ENCODE measurements at regions not wholly inside any gene's neighbourhood (a gene's known extent, or its start where the extent isn't known, plus 50 kb on each side); places are given as distances from the start of the nearest gene placed in this dataset.
"Not testable (repeated sequence)": the region's sequence is repeated elsewhere in the genome, so short reads cannot be mapped to it uniquely, and the experiment has no call there.

DNA sequence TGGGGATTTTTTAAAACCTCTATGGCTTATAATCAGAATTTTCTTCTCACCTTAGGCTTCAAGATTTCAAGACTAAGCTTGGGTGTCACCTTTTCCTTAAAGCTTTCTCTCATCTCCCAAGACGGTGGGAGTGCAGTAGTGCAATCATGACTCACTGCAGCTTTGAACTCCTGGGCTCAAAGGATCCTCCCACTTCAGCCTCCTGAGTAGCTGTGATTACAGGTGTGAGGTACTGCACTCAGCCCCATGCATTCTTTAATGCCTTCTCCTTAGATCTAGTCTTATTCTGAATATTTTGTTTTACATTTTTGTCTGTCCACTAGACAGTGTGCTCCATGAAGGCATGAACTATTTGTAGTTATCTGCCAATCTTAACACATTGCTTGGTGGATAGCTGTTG lies 55.7 kb upstream of the FAT3 start:
- DNase-seq (ENCODE audit: low spot score), result no peak

GRCh38 chr11:92167571-92167970 lies 57.0 kb upstream of the FAT3 start:
- no peak for DNase-seq (ENCODE audit: low spot score)

DNA sequence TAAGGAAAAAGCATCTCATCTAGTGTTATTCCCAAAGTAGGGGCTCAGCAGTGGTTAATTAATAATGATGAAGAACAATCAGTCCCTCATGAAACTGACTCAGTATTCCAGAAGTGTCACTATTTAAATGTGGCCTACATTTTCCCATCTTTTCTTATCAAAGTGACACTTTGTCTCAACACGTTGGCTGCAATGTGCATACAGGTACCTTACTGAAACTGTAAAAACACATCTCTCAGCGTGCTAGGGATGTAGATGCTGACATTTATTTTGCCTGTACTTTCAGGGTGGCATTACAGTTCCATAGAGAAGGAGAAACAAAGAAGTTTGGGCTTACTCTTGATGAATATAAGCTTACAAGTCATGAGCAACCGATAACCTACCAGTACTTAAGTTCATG lies 58.3 kb upstream of the FAT3 start:
- no peak for DNase-seq (ENCODE audit: low spot score)

DNA sequence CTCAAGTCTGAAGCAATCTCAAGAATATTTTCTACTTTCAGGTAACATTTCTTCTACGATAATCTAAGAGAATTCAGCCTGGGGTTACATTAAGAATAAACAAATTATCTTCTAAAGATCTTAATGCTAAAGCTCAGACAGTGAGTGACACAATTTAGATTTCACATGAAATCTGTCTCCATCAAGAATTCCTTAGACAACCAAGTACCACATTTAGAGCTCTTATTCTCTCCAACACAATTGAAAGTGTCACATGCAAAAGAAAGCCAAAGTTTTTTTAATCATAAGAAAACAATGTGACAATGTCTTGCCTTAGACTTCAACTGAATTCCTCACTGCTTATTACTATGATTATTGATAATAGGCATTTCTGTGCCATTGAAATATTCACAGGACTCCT lies 60.7 kb upstream of the FAT3 start:
- no peak for DNase-seq (ENCODE audit: low spot score)

GRCh38 chr11:92162776-92163175 lies 61.8 kb upstream of the FAT3 start:
- no peak for DNase-seq (ENCODE audit: low spot score)

GRCh38 chr11:92159931-92160330 lies 64.7 kb upstream of the FAT3 start:
- DNase-seq (ENCODE audit: low spot score), result no peak

GRCh38 chr11:92157390-92157789 lies 67.2 kb upstream of the FAT3 start:
- DNase-seq (ENCODE audit: low spot score), result not testable (repeated sequence)

DNA sequence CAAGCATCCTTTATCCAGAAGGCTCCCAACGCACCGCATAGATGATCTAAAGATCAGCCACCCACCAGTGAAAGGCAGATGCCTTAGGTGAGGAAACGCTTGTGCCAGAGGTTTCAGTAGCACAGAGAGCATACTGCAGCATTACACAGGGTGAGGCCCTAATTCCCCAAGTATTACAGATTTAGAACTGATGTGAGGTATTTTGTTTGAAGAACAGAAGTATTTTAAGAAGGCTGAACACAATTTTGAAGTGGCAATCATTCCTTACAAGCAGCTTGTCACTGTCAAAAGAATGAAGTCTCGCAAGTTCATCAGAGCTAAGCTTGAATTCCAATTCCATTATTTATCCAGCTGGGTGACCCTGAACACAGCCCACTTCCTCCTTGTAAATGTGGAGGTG lies 70.0 kb upstream of the FAT3 start:
- no peak for DNase-seq (ENCODE audit: low spot score)

DNA sequence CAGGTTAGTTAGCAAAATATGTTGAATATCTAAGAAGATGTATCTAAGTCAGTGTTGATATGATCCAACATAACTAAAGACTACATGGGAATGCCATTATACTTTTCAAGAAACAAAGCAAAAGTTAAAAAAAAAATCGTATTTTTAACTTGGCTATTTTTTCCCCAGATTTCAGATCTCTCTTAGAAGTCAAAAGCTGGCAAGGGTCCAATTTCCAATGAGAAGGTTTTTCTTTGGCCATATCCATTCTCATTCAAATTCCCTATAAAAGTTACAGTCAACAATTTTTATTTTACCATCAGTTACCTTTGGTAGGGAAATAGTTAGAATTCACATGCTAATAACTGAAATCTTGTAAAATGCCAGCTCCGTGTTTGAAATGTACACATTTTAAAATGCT lies 70.5 kb upstream of the FAT3 start:
- DNase-seq (ENCODE audit: low spot score), result no peak

DNA sequence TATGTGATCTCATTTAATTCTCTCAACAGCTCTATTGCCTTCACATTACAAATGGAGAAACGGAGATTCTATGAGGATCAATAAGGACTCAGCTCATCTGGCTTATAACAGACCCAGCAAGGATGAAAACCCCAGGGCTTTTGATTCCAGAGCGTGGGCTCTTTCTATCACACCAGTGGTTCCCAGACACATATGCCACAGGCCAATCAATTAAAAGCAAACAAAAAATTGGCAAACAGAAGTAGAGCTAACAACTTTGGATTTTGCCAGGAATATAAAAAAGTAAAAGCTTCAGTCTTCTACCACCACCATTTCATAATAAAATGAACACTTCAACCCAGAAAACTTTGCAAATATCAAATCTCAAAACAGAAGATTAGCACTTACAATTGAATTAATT lies 71.1 kb upstream of the FAT3 start:
- DNase-seq (ENCODE audit: low spot score), result no peak

DNA sequence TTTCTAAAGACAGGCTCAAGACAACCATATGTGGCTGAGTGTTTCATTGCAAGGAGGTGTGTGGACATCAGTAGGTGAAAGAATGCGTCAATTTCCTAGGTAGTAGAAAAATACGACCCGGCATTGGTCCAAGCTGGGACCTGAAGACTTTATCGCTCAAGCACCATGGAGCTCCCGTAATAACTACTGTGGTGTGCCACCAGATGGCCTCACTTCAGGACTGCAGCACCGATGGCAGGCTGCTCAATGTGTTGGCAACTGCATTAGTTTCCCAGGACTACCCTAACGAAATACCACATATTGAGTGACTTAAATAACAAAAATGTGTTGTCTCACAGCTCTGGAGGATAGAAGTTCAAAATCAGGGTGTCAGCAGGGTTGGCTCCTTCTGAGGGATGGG lies 72.4 kb upstream of the FAT3 start:
- no peak for DNase-seq (ENCODE audit: low spot score)

DNA sequence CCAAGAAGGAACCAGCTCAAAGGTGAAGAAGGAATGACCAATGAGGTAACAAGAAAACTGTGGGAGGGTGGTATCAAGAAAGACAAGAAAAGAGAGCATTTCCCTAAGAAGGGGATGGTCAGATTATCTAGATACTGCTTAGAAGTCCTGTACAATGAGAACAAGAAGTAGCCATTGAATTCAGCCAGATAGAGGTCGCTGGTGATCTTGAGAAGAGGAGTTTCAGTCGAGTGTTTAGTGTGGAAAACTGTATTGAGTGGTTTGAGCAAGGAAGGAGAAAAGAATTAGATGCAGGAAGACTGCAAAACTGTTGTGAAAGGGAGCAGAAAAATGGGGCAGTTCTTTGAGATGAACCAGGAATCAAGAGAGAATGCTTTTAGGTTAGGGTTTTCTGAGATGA lies 74.6 kb upstream of the FAT3 start:
- DNase-seq (ENCODE audit: low spot score), result no peak

- DNase-seq (ENCODE audit: low spot score), result no peak
These were observed 82.9 kb upstream of the FAT3 start for GRCh38 chr11:92141725-92142124.

DNA sequence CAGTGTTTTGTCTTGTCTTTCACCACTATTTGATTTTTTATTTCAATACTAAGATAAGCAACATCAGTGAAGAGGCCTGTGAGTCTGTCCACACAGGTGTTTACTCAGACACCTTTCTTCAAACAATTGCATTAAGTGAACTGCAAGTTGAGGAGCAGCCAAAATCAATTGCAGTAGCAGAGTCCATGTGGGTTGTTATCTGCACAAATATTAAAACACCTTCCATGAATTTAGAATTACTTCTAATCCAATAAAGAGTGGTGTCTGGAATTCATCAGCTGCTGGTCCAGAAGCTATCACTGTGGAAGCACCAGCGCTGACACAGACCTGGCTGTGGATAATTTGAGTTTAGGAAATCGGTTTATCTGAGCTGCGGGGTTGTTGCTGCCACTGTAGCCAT lies 83.5 kb upstream of the FAT3 start:
- DNase-seq (ENCODE audit: low spot score), result no peak

DNA sequence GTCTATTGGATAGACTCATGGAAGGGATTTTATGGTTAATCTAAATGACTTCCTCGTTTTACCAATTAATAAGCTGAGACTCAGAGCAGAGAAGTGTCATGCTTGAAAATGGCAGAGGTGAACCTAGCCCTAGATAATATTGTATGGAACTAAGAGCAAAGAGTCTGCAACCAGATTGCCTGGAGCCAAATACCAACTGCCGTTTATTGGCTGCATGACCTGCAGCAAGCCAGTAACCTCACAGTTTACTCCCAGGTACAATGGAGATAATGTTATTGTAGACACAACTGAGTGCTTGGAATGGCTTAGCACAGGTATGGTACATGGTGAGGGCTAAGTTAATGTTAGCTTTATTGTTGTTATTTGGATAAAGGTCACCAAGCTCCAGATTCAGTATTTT lies 84.6 kb upstream of the FAT3 start:
- DNase-seq (ENCODE audit: low spot score), result no peak

DNA sequence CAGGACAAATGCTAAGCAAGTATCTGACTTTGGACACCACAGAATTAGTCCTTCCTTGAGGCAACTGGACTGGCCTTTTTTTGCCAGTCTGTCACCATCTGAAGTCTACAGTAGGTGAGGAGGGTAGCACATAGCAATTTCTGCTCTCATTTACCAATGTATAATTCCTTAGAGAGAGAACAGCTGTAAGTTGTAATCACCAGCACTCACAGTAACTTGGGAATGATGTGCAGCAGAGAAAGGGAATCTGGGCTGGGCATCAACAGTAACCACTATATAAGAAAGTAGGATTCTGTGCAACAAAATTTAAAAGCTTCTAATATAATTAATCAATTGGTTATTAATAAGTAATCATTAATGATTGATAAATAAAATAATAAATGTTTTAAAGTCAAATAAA lies 86.3 kb upstream of the FAT3 start:
- no peak for DNase-seq (ENCODE audit: low spot score)

- no peak for DNase-seq (ENCODE audit: low spot score)
These were observed 86.9 kb upstream of the FAT3 start for GRCh38 chr11:92137747-92138146.

GRCh38 chr11:92136797-92137196 lies 87.8 kb upstream of the FAT3 start:
- no peak for DNase-seq (ENCODE audit: low spot score)

DNA sequence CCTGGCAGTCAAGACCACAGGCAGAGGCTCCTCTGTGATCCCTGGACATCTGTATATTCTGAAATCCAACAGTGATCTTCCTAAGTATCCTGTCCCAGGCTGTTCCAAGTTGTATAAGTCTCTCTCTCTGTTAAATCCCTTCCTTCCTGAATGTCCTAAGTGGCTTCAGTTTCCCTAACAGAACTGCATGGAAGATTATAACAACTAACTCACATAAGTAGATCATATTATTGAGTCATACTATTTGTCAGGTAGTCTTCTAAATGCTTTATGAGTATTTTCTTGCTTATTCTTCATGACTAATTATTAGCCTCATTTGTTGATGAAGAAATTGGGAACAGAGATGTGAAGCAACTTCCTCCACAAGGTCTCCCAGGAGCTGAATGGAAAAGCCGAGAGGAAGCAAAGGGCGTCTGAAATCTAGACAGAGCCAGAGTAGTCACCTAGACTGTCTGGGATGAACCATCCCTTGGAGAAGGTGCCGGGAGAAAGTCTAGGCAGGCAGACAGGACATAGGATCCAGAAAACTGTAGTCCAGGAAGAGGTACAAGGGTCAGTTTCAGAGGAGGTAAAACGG lies 93.2 kb upstream of the FAT3 start:
- DNase-seq (ENCODE audit: low spot score), result no peak

- DNase-seq (ENCODE audit: low spot score), result no peak
These were observed 94.2 kb upstream of the FAT3 start for GRCh38 chr11:92130421-92130831.

DNA sequence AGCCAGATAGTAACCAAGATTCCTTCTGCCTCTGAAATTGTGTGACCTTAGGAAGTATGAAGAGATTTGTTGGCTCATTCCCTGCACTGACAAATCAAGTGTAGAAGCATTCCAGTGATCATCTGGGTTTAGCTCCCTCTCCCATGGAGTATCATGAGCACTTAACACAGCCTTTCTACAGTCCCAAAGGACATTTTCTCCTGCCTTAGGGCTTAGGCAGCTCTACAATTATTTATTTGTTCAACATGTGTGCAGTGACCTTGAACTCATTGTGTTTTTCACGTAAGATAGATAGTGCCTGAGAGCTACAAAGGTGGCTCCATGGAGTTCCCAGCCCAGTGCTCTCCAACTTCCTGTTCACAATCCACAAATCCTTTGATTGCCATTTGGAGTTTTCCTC lies 94.8 kb upstream of the FAT3 start:
- no peak for DNase-seq (ENCODE audit: low spot score)

DNA sequence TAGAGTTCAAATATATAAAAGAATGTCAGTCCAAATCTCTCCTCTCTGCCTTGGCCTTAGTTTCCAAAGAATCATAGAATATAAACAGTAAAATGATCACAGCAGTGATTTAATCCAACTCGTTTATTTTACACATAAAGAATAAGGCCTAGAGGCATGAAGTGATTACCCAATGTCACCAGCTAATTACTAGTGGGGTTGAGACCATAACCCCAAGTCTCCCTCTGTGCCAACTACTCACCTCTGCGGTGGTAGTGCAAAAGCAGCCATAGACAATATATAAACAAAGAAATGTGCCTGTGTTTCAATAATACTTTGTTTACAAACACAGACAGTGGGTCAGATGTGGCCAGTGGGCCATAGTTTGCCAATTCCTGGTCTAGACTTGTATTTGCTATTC lies 96.6 kb upstream of the FAT3 start:
- DNase-seq (ENCODE audit: low spot score), result no peak

DNA sequence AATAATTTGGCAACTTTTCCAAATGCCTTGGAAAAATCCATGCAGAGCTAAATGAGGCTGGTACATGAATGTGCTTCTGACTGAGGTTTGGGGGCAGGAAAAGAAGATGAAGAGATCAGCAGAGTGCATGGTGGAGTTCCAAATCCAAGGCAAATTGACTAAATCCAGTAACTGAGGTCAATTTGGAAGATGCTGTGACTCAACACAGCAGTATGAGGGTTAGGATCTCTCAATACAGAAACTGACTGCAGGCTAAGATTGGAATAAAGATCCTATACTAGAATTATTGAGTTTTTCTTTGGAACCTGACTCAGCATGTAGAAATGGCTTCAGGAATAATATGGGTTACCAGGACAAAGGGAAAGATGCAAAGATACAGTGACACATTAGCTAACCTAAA lies 99.3 kb upstream of the FAT3 start:
- no peak for DNase-seq (ENCODE audit: low spot score)

- no peak for DNase-seq (ENCODE audit: low spot score)
These were observed 101.1 kb upstream of the FAT3 start for GRCh38 chr11:92123540-92123939.

DNA sequence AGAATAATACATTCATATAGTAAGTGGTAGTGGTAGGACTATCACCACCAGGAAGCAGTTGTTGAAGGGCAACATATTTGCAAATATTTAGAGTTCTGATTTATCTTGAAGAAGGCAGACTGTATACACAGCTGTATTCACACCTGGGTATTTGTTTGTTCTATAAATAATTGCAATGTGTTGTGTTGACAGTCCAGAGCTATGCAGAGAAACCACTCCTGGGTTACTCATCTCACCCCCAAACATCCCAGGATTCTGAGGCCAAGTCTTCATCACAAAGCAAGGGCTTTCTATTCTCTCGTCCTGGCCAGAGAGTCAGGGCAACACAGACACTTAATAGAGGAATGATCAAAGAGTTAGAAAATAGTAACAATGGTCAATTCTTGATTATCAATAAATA lies 102.1 kb upstream of the FAT3 start:
- no peak for DNase-seq (ENCODE audit: low spot score)

Data from LoVo (cell line).